ENCODE measurements at regions not wholly inside any gene's neighbourhood (a gene's known extent, or its start where the extent isn't known, plus 50 kb on each side); places are given as distances from the start of the nearest gene placed in this dataset.

DNA sequence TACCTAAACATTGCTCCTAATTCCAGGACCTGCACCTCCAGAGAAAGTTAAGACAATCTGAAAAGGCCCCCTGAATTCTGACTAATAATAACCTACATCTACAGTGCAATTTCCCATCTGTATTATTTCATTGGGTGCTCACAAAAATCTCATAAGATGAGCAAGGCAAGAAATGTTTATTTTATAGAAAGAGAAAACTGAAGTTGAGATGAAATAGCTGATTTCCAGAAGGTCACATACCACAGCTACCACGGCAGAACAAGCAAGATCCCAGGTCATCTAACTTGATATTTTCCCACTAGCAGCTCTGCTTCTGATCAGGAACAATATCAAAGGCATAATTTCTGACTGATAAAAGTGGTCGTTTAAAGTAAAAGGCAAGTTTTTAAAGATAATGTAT lies 105.8 kb upstream of the COL5A2 start:
- TF ChIP-seq, protein P1, sequence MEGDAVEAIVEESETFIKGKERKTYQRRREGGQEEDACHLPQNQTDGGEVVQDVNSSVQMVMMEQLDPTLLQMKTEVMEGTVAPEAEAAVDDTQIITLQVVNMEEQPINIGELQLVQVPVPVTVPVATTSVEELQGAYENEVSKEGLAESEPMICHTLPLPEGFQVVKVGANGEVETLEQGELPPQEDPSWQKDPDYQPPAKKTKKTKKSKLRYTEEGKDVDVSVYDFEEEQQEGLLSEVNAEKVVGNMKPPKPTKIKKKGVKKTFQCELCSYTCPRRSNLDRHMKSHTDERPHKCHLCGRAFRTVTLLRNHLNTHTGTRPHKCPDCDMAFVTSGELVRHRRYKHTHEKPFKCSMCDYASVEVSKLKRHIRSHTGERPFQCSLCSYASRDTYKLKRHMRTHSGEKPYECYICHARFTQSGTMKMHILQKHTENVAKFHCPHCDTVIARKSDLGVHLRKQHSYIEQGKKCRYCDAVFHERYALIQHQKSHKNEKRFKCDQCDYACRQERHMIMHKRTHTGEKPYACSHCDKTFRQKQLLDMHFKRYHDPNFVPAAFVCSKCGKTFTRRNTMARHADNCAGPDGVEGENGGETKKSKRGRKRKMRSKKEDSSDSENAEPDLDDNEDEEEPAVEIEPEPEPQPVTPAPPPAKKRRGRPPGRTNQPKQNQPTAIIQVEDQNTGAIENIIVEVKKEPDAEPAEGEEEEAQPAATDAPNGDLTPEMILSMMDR (IDR thresholded peaks at IDR 0.05): no peak
- no peak for TF ChIP-seq POLR2AphosphoS5 (IDR thresholded peaks at IDR 0.05)
- no peak for TF ChIP-seq POLR2A (IDR thresholded peaks at IDR 0.05)
- TF ChIP-seq EP300 (IDR thresholded peaks at IDR 0.05; ENCODE audit: low read depth): no peak

All from transverse colon (tissue), 4 donors.